DMS 273 (cell line): ENCODE measurements at regions not wholly inside any gene's neighbourhood (a gene's known extent, or its start where the extent isn't known, plus 50 kb on each side); places are given as distances from the start of the nearest gene placed in this dataset.

Source experiments
- DNase-seq: peaks from one replicate; lab custom pipeline; 2025; ENCODE audit not compliant: unreplicated experiment; lab: John Stamatoyannopoulos, UW

DNA sequence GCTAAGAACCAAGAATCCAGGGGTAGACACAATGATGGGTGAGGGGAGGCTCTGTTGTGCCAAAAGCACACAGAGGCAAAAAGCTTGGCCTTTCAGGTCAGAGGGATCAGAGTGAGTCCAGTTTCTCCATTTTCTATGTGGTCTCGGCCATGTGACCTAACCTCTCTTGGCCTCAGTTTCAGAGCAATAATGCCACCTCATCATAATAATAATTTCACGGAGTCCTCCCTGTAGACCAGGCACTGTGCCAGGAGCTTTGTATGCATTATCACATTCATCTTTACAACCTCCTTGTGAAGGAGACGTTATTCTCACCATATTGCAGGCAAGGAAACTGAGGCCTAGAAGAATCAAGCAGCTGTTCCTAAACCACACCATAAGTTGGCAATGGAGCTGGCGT is 120.2 kb downstream of the WT1 start:
- DNase-seq: no peak

GRCh38 chr11:32316232-32316631 is 119.1 kb downstream of the WT1 start:
- peak; percentile 21 for DNase-seq

DNA sequence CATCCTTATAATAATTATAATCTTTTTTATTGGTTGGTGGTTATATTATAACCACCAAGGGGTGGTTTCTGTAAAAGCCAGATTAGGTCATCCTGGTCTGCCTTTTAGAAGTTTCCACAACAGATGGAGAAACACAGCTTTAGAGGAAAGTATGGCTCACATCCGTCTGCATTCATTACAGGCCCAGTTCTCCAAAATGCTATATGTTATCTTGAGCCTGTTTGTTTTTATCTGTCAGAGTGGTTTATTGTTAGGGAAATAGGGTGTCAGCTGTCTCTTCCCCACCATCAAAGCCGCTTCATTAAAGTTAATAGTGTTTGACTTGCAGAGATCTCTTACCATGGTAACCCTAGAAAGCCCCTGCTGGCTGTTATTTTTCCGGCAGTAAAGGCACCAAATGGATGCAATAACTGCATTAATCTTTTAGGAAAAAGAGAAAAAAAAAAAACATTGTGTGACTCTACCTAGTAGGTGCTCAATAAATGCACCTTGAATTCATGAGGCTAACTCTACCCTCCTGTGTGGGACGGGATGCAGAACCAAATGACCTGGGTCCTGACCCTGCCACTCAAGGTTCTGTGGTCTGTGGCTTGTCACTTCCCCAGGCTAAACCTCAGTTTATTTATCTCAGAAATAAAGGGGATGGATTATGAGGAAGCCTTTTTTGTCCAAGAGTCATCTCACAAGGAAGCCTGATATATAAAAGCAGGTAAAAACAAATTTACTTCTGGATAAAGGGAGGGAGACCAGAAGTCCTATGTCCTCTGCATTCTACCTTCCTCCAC is 118.3 kb downstream of the WT1 start:
- peak; percentile 72 for DNase-seq

- no peak for DNase-seq
Measured at GRCh38 chr11:32317643-32318042, 117.7 kb downstream of the WT1 start.

DNA sequence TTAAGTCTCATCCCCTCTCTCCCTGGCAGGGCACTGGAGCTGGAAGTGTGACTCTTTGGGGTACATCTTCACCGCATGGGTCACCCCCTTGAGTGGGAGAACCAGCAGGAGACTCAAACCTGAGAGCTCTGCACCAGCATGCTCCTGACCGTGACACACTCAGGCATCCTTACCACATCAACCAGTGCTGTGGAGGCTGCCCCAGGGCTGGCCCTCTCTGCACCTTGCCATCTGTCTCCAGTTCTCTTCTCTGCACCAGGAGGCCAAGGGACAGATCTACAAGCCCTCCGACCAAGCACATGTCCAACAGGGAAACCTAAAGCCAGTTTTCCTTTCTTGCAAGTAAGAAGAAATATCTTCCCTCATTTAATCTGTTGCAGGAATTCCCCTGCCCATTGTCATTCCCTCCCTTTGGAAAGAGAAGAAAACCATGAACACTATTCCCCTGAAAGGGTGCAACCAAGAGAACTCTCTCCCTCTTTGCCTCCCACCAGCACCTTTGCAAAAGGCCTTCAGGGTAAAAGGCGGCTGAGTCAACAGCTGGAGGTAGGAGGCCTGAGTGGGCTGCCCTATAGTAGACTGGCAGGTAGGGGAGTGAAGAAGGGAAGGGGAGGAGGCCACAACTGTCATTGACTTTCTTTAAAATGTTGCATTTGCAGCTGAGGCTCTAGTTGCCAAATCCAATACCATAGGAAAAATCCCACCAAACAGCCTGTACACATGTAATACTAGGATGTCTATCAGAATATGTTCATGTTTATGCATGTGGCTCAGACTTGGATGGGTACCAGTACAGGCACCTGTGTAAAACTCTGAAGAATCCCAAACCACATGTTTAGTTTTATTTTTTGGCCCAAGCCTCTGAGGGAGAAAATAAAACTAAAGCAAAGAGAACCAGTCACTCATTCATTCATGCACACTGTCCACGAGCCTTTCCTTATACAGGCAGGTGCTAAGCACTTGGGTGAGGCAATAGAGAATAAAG is 117.0 kb downstream of the WT1 start:
- no peak for DNase-seq

GRCh38 chr11:32323814-32324130 is 111.6 kb downstream of the WT1 start:
- no peak for DNase-seq

- no peak for DNase-seq
Measured at GRCh38 chr11:32325187-32325586, 110.2 kb downstream of the WT1 start.

DNA sequence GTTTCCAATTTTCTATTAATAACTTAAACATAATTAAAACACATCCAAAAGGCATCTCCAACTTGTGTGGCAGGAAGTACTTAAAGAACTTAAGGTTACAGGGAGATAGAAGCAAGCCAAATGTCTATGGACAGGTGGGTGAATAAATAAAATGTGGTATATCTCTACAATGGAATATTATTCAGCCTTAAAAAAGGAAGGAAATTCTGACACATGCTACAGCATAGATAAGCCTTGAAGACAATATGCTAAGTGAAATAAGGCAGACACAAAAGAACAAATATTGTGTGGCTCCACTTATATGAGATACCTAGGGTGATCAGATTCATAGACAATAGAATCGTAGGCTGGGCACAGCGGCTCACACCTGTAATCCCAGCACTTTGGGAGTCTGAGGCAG is 109.6 kb downstream of the WT1 start:
- no peak for DNase-seq

- DNase-seq: no peak
Measured at GRCh38 chr11:32326522-32326921, 108.8 kb downstream of the WT1 start.

GRCh38 chr11:32328392-32328791 is 106.9 kb downstream of the WT1 start:
- no peak for DNase-seq

DNA sequence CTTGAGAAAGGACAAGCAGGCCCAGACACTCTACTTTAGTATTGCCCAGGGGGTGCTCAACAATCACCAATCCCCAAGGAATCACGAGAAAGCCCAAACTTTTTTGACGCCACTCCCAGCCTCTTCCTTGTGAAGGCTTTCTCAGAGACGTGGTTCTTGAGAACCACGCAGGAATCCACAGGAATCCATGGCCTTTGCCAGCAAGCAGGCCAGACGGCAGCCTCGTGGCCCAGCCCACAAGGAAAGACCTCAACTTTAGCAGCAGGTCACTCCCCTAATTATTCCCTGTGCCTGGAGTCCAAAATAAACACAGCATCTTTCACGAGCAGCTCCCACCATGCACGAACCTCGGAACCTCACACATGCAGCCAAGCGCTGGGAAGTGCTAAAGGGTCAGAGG is 104.2 kb downstream of the WT1 start:
- DNase-seq: no peak

GRCh38 chr11:32331792-32332191 is 103.5 kb downstream of the WT1 start:
- no peak for DNase-seq

DNA sequence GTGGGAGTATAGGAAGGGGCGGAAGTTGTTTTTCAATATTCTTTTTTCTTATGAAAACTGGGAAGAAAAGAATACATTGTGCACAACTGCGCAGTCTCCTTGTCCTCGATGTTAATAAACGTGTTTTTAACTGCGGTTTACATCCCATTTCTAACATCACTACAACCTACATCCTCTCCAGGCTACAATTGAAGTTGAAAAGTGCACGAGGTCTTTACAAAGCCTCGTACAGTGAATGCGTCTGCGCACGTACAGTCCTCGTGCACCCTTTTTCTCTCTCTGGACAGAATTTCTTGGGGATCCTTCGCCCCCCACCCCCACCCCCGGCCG is 102.4 kb downstream of the WT1 start:
- no peak for DNase-seq

- peak; percentile 50 for DNase-seq
Measured at GRCh38 chr11:32333320-32333991, 101.9 kb downstream of the WT1 start.

DNA sequence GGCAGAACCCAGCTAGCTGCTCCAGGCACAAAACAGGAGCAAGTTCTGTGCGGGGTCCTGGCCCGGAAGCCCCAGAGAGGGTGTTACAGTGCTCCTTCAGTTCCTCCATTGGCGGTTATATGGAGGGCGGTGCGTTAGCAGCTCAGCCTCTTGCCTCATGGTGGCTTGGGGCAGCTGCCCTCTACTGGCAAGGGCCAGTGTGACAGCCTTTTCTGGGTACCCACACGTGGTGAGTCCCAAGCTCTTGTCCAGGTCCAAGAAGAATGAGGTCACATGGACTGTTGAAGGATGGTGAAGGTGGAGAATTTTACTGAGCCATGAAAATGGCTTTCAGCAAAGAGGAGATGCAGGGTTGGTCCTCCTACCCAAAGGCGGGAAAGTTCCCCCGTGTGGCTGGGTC is 100.5 kb downstream of the WT1 start:
- DNase-seq: no peak
